ENCODE measurements at regions not wholly inside any gene's neighbourhood (a gene's known extent, or its start where the extent isn't known, plus 50 kb on each side); places are given as distances from the start of the nearest gene placed in this dataset.

DNA sequence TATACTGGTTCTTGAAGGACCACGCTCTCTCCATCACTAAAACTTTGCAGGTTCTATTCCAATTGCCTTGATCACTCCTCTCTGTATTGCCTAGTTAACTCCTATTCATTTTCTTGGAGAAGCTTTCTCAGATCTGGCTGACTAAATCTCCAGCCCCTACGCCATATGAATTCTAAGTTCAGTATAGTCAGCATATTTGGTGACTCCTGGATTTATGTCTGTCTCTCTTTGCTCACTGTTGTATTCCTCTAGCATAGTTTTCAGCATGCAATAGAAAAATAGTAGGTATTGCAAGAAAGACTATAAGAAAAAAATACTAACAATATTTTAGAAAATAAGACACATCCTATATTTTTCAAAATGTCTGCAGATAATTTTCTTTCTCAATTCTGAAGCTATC lies 579.7 kb downstream of the CDH11 start:
- Histone ChIP-seq H3K9me3 (no peaks in the 10 kb centered on the region), H3K4me1 (no peaks in the 10 kb centered on the region), H3K27ac (no peak overlapping the region), H3K4me3 (no peak overlapping the region), H3K27me3 (no peaks in the 10 kb centered on the region), H3K36me3 (no peaks in the 10 kb centered on the region)
- TF ChIP-seq, protein P1, sequence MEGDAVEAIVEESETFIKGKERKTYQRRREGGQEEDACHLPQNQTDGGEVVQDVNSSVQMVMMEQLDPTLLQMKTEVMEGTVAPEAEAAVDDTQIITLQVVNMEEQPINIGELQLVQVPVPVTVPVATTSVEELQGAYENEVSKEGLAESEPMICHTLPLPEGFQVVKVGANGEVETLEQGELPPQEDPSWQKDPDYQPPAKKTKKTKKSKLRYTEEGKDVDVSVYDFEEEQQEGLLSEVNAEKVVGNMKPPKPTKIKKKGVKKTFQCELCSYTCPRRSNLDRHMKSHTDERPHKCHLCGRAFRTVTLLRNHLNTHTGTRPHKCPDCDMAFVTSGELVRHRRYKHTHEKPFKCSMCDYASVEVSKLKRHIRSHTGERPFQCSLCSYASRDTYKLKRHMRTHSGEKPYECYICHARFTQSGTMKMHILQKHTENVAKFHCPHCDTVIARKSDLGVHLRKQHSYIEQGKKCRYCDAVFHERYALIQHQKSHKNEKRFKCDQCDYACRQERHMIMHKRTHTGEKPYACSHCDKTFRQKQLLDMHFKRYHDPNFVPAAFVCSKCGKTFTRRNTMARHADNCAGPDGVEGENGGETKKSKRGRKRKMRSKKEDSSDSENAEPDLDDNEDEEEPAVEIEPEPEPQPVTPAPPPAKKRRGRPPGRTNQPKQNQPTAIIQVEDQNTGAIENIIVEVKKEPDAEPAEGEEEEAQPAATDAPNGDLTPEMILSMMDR (IDR thresholded peaks at IDR 0.05) = no peak
- no peak for TF ChIP-seq POLR2A (IDR thresholded peaks at IDR 0.05)
- intact Hi-C loops (cut with DNase I; ENCODE audit: low total_unique reads) = no loop called here
- DNase-seq = no peak

DNA sequence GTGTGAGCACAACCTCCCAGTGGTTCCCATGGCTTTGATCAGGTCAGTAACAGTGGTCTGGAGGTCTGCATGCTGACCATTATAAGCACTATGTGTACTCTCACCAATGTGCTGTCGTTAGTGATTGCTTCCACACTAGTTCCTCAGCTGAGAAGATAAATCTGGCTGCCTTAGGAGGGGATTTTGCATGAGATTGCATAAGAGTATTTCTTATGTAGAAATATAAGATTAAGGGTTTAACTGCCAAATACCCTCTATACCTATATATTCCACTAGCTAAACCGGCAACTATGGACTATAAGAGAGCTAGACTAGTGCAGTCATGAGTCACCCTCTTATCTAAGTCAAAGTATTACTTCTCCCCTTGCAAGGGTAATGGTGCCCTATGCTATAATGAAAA lies 580.2 kb downstream of the CDH11 start:
- no peak for DNase-seq
- Histone ChIP-seq H3K4me3 (no peak overlapping the region), H3K27me3 (no peaks in the 10 kb centered on the region), H3K36me3 (no peaks in the 10 kb centered on the region), H3K9me3 (no peaks in the 10 kb centered on the region), H3K27ac (no peak overlapping the region), H3K4me1 (no peaks in the 10 kb centered on the region)
- intact Hi-C loops (cut with DNase I; ENCODE audit: low total_unique reads) = no loop called here
- TF ChIP-seq, protein P1 (IDR thresholded peaks at IDR 0.05) = no peak
- TF ChIP-seq POLR2A (IDR thresholded peaks at IDR 0.05) = no peak

DNA sequence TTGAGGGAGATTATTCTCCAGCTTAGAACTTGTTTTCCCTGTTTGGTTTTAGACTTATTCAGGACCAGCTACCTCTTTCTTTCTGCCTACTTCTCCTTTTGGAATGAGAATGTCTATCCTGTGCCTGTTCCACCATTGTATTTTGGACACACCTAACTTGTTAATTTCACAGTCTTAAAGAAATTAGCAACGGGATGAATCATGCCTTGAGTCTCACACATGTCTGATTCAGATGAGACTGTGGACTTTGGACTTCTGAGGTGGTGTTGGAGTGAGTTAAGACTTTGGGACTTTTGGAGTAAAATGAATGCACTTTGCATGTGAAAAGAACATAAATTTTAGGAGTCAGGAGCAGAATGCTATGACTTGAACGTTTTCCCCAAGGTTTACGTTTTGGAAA lies 581.4 kb downstream of the CDH11 start:
- Histone ChIP-seq H3K4me3 (no peak overlapping the region), H3K27me3 (no peaks in the 10 kb centered on the region), H3K36me3 (no peaks in the 10 kb centered on the region), H3K4me1 (no peaks in the 10 kb centered on the region), H3K27ac (no peak overlapping the region), H3K9me3 (no peaks in the 10 kb centered on the region)
- TF ChIP-seq, protein P1 (IDR thresholded peaks at IDR 0.05) = no peak
- TF ChIP-seq POLR2A (IDR thresholded peaks at IDR 0.05) = no peak
- intact Hi-C loops (cut with DNase I; ENCODE audit: low total_unique reads) = no loop called here
- DNase-seq = no peak

DNA sequence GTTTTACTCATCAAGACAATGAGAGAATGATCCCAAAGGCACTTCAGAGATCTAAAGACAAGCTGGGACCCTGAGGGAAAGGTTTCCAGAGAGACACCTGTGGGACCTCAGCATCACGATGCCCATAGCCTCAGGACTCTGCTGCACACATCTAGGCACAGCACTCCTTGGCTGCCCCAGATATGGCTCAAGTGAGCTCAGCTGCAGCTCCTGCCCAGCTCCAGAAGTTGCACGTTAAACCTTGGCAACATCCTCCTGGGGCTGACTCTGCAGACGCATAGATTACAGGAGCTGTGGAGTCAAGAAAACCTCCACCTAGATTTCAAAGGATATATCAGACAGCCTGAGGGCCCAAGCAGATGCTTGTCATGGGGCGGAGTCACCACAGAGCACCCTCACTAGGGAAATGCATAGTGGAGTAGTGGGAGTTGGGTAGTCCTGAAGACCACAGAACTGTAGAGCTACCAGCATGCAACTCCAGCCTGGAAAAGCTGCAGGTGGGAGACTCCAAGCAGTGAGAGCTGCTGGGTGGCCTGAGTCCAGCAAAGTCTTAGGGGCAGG lies 582.0 kb downstream of the CDH11 start:
- Histone ChIP-seq H3K4me3 (no peak overlapping the region), H3K27me3 (no peaks in the 10 kb centered on the region), H3K9me3 (no peaks in the 10 kb centered on the region), H3K36me3 (no peaks in the 10 kb centered on the region), H3K4me1 (no peaks in the 10 kb centered on the region), H3K27ac (no peak overlapping the region)
- intact Hi-C loops (cut with DNase I; ENCODE audit: low total_unique reads) = no loop called here
- no peak for DNase-seq
- no peak for TF ChIP-seq POLR2A (IDR thresholded peaks at IDR 0.05)
- TF ChIP-seq, protein P1 (IDR thresholded peaks at IDR 0.05) = no peak

DNA sequence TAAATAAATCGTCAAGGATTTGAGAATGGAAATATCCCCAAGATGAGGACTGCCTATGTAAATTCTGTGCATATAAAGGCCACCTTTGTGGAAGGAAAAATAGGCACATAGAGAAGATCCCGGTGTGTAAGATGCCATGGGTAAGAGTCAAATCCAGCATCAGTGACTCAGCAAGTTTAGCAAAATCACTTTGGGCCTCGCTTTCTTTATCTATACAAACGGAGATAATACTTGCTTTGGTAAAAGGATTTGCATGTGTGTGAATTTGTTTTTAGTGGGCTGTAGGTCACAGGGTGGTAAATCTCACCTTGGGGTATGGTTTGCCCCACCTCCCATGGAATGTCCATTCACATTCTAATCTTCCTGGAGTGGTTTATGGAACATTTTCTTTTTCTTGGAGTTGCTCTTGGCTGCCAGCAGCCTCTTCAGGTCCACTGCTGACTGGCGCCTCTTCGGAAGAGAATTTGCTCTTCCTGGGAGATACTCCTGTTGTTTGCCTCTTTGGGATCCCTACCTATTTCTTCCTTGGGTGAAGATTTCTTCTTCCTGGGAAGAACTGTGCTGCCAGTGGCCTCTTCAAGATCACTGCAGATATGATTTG lies 587.6 kb downstream of the CDH11 start:
- intact Hi-C loops (cut with DNase I; ENCODE audit: low total_unique reads) = no loop called here
- Histone ChIP-seq H3K36me3 (no peaks in the 10 kb centered on the region), H3K4me1 (no peaks in the 10 kb centered on the region), H3K9me3 (no peaks in the 10 kb centered on the region), H3K4me3 (no peak overlapping the region), H3K27me3 (no peaks in the 10 kb centered on the region), H3K27ac (no peak overlapping the region)
- TF ChIP-seq POLR2A (IDR thresholded peaks at IDR 0.05) = no peak
- TF ChIP-seq, protein P1 (IDR thresholded peaks at IDR 0.05) = no peak
- no peak for DNase-seq

Measured in uterus (tissue), 3 donors.